ENCODE measurements at regions not wholly inside any gene's neighbourhood (a gene's known extent, or its start where the extent isn't known, plus 50 kb on each side); places are given as distances from the start of the nearest gene placed in this dataset.

- no peak for DNase-seq
- TF ChIP-seq CTCF (IDR thresholded peaks at IDR 0.05) = no peak
- no peak overlapping the region for H3K27ac Mint-ChIP-seq
- no peaks in the 10 kb centered on the region for H3K4me1 Mint-ChIP-seq
- H3K4me3 Mint-ChIP-seq = no peak overlapping the region
- H3K36me3 Mint-ChIP-seq (ENCODE audit: low read depth) = no peaks in the 10 kb centered on the region
- no peaks in the 10 kb centered on the region for H3K9me3 Mint-ChIP-seq
- no peaks in the 10 kb centered on the region for H3K27me3 Mint-ChIP-seq (ENCODE audit: low read depth, poor library complexity)
Measured at GRCh38 chr2:188852772-188853171, 121.4 kb upstream of the COL3A1 start.

GRCh38 chr2:188853307-188853706 lies 120.9 kb upstream of the COL3A1 start:
- no peaks in the 10 kb centered on the region for H3K27me3 Mint-ChIP-seq (ENCODE audit: low read depth, poor library complexity)
- no peaks in the 10 kb centered on the region for H3K9me3 Mint-ChIP-seq
- H3K4me1 Mint-ChIP-seq = no peaks in the 10 kb centered on the region
- H3K4me3 Mint-ChIP-seq = no peak overlapping the region
- no peak for TF ChIP-seq CTCF (IDR thresholded peaks at IDR 0.05)
- no peak for DNase-seq
- H3K36me3 Mint-ChIP-seq (ENCODE audit: low read depth) = no peaks in the 10 kb centered on the region
- H3K27ac Mint-ChIP-seq = no peak overlapping the region

- Mint-ChIP-seq H3K27me3 (ENCODE audit: low read depth, poor library complexity) (no peaks in the 10 kb centered on the region), H3K4me1 (no peaks in the 10 kb centered on the region), H3K36me3 (ENCODE audit: low read depth) (peaks cover 13% of the 10 kb centered on the region), H3K9me3 (peaks cover 41% of the 10 kb centered on the region), H3K4me3 (no peak overlapping the region), H3K27ac (no peak overlapping the region)
- no peak for DNase-seq
- no peak for TF ChIP-seq CTCF (IDR thresholded peaks at IDR 0.05)
Measured at GRCh38 chr2:188865681-188866080, 108.5 kb upstream of the COL3A1 start.

- no peak for TF ChIP-seq CTCF (IDR thresholded peaks at IDR 0.05)
- DNase-seq = no peak
- Mint-ChIP-seq H3K9me3 (peaks cover 30% of the 10 kb centered on the region), H3K4me1 (peaks cover 4% of the 10 kb centered on the region), H3K27me3 (ENCODE audit: low read depth, poor library complexity) (no peaks in the 10 kb centered on the region), H3K4me3 (no peak overlapping the region), H3K27ac (peak overlapping the region; percentile 16), H3K36me3 (ENCODE audit: low read depth) (peaks cover 7% of the 10 kb centered on the region)
Measured at GRCh38 chr2:188869550-188869949, 104.6 kb upstream of the COL3A1 start.

- DNase-seq = no peak
- no peak overlapping the region for H3K27ac Mint-ChIP-seq
- peaks cover 7% of the 10 kb centered on the region for H3K36me3 Mint-ChIP-seq (ENCODE audit: low read depth)
- H3K9me3 Mint-ChIP-seq = peaks cover 23% of the 10 kb centered on the region
- H3K4me1 Mint-ChIP-seq = peaks cover 4% of the 10 kb centered on the region
- H3K27me3 Mint-ChIP-seq (ENCODE audit: low read depth, poor library complexity) = no peaks in the 10 kb centered on the region
- no peak overlapping the region for H3K4me3 Mint-ChIP-seq
- no peak for TF ChIP-seq CTCF (IDR thresholded peaks at IDR 0.05)
Measured at GRCh38 chr2:188870289-188870688, 103.9 kb upstream of the COL3A1 start.

GRCh38 chr2:188875104-188875503 lies 99.1 kb upstream of the COL3A1 start:
- Mint-ChIP-seq H3K27me3 (ENCODE audit: low read depth, poor library complexity) (no peaks in the 10 kb centered on the region), H3K4me3 (no peak overlapping the region), H3K27ac (no peak overlapping the region), H3K36me3 (ENCODE audit: low read depth) (no peaks in the 10 kb centered on the region), H3K4me1 (peaks cover 4% of the 10 kb centered on the region), H3K9me3 (no peaks in the 10 kb centered on the region)
- DNase-seq = no peak
- TF ChIP-seq CTCF (IDR thresholded peaks at IDR 0.05) = no peak

Data from nephron progenitor cell (in vitro differentiated cells).